Endothelial cell of umbilical vein (primary cell): ENCODE measurements at regions not wholly inside any gene's neighbourhood (a gene's known extent, or its start where the extent isn't known, plus 50 kb on each side); places are given as distances from the start of the nearest gene placed in this dataset.

Experiments
- EZH2 ChIP-seq: IDR thresholded peaks from 2 replicates; pipeline ENCODE4 v1.6.1; 2012; ENCODE audit warnings: borderline replicate concordance, low read depth, mild to moderate bottlenecking, moderate library complexity, low read length, inconsistent platforms; ENCODE audit not compliant: severe bottlenecking
- JUN ChIP-seq: IDR thresholded peaks from 2 replicates; pipeline ENCODE4 v1.6.1; 2011; ENCODE audit warnings: borderline replicate concordance, low read depth; ENCODE audit not compliant: insufficient read length, insufficient read depth
- MYC ChIP-seq: IDR thresholded peaks from one replicate; pipeline ENCODE4 v1.6.1; 2011; ENCODE audit warnings: mild to moderate bottlenecking, low read depth, low read length
- POLR2A ChIP-seq: IDR thresholded peaks from 2 replicates; pipeline ENCODE4 v1.6.1; 2012; ENCODE audit warnings: low read depth, mild to moderate bottlenecking, control low read depth, low read length
- POLR2AphosphoS5 ChIP-seq: IDR thresholded peaks from 2 replicates; pipeline ENCODE4 v1.6.1; 2012; ENCODE audit warnings: low read depth, mild to moderate bottlenecking, control low read depth, low read length, moderate library complexity; ENCODE audit not compliant: insufficient read depth
- TF ChIP-seq, protein P1 (sequence below), 2 donors: IDR thresholded peaks; 1 replicate in 1 of 2; 2 replicates in 1 of 2; pipeline ENCODE4 v1.5.1; 2011; ENCODE audit warnings: low read length in 2 of 2, mild to moderate bottlenecking in 2 of 2, moderate library complexity in 2 of 2, control low read depth in 1 of 2, inconsistent platforms in 1 of 2, low read depth in 1 of 2; ENCODE audit not compliant: insufficient read depth in 1 of 2; ENCODE audit errors: extremely low read depth in 1 of 2
- TF ChIP-seq, protein P2 (sequence below): IDR thresholded peaks from 2 replicates; pipeline ENCODE4 v1.6.1; 2011; ENCODE audit not compliant: insufficient read depth, insufficient read length

DNA sequence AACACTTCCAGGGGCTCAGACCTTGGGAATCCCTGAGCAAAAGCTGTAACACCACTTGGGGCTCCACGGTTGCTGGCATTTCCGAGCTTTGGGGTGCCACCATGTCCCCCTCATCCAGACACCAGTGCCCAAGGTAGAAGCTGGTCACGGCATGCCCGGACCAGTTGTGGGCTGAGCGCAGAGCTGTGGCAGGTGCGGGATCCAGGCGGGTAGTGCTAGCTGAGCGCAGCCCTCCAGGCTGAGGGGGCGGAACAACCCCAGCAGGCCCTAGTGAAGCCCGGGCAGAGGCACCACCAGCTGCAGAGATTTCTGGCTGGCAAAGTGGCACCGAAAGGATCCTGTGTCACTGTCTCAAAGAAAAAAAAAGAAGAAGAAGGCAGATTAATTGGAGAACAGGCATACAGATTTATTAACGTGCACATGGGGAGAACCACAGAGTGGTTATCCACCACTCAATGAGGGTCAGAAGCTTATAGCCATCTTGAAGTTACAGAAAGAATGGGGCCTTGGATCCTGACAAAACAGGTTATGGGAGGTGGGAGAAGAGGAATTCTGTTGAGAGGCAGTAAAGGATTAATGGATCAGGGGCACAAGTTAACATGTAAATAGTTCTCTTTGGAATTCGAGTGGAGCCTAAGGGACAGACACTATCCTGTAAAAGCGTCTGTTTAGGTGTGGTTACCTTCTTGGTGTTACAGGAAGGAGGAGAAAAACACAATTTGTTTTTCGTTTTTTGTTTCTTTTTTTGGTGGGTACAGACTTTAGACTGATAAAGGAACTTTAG lies 107.5 kb downstream of the CD24 start:
- TF ChIP-seq, protein P1, sequence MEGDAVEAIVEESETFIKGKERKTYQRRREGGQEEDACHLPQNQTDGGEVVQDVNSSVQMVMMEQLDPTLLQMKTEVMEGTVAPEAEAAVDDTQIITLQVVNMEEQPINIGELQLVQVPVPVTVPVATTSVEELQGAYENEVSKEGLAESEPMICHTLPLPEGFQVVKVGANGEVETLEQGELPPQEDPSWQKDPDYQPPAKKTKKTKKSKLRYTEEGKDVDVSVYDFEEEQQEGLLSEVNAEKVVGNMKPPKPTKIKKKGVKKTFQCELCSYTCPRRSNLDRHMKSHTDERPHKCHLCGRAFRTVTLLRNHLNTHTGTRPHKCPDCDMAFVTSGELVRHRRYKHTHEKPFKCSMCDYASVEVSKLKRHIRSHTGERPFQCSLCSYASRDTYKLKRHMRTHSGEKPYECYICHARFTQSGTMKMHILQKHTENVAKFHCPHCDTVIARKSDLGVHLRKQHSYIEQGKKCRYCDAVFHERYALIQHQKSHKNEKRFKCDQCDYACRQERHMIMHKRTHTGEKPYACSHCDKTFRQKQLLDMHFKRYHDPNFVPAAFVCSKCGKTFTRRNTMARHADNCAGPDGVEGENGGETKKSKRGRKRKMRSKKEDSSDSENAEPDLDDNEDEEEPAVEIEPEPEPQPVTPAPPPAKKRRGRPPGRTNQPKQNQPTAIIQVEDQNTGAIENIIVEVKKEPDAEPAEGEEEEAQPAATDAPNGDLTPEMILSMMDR (IDR thresholded peaks at IDR 0.05; ENCODE audit: extremely low read depth in 1 of 2, insufficient read depth in 1 of 2, low read depth in 1 of 2, low read length in 2 of 2): no peak
- TF ChIP-seq, protein P2, sequence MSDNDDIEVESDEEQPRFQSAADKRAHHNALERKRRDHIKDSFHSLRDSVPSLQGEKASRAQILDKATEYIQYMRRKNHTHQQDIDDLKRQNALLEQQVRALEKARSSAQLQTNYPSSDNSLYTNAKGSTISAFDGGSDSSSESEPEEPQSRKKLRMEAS: no peak
- TF ChIP-seq POLR2A: no peak
- TF ChIP-seq JUN: no peak
- no peak for TF ChIP-seq EZH2
- TF ChIP-seq POLR2AphosphoS5: no peak
- TF ChIP-seq MYC: no peak
